ENCODE measurements at regions not wholly inside any gene's neighbourhood (a gene's known extent, or its start where the extent isn't known, plus 50 kb on each side); places are given as distances from the start of the nearest gene placed in this dataset.

DNA sequence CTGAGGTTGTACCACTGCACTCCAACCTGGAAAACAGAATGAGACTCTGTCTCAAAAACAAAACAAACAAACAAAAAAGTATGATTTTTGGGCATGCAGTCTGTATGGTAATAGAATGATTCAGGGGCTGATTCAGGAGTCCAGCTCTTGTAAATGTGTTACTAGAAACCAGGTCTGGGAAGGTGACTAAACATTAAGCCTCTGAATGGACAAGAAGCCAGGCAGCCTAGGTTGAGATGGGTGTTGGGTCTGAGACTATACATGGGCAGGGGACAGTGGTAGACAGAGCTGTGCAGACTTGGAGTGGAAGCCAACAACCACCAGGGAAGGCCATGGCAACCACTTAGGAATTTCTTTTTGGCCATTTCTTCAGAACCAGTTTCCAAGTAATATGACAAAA, 64.9 kb upstream of the TLE1 start:
- no peak for TF ChIP-seq SUZ12 (IDR thresholded peaks at IDR 0.05; ENCODE audit: extremely low read depth, insufficient read depth, insufficient read length)
- no peak for TF ChIP-seq ZNF274 (IDR thresholded peaks at IDR 0.05; ENCODE audit: low read depth, low read length)

Data from NT2/D1 (cell line).